A673 (cell line): ENCODE measurements at regions not wholly inside any gene's neighbourhood (a gene's known extent, or its start where the extent isn't known, plus 50 kb on each side); places are given as distances from the start of the nearest gene placed in this dataset.

Source experiments
- BruUV-seq: library from RNA; stranded (reverse); fragments of 400-500 nt; replicated peaks from 2 replicates; lab custom pipeline; 2021; lab: Mats Ljungman, UMichigan
- CTCF ChIA-PET: fragments of 300-600 bp; sonication (Branson Sonifier 250); formaldehyde crosslinking; loops from one replicate; lab custom pipeline; 2022; ENCODE audit warnings: antibody characterized with exemption; lab: Charles Lee
- POLR2A ChIA-PET: fragments of 300-600 bp; sonication (Branson Sonifier 250); formaldehyde crosslinking; loops from one replicate; lab custom pipeline; 2022; ENCODE audit warnings: antibody characterized with exemption; ENCODE audit not compliant: low non-redundant PET; lab: Charles Lee
- DNase-seq: peaks from one replicate; pipeline ENCODE4 v3.0.0-alpha.2; 2015; ENCODE audit warnings: low spot score
- H3K27ac ChIP-seq: fragments of 200-600 bp; sonication (generic); 2 replicates; pipeline ENCODE4 v1.5.1; 2016; ENCODE audit warnings: mixed run types, low read depth, mild to moderate bottlenecking, mixed read lengths, antibody characterized with exemption, low read length; ENCODE audit not compliant: poor library complexity, severe bottlenecking
- H3K27me3 ChIP-seq: fragments of 200-600 bp; sonication (generic); replicated peaks from 2 replicates; pipeline ENCODE4 v1.6.1; 2017; ENCODE audit warnings: mixed run types, low read depth, mild to moderate bottlenecking, mixed read lengths, antibody characterized with exemption, low read length; ENCODE audit not compliant: insufficient read depth, poor library complexity
- H3K36me3 ChIP-seq: fragments of 200-600 bp; sonication (generic); 2 replicates; pipeline ENCODE4 v1.6.1; 2016; ENCODE audit warnings: mixed run types, mild to moderate bottlenecking, mixed read lengths, antibody characterized with exemption, low read length; ENCODE audit not compliant: insufficient read depth, poor library complexity, severe bottlenecking
- H3K4me1 ChIP-seq: fragments of 200-600 bp; sonication (generic); 2 replicates; pipeline ENCODE4 v1.6.1; 2017; ENCODE audit warnings: mixed run types, mild to moderate bottlenecking, mixed read lengths, antibody characterized with exemption, low read length; ENCODE audit not compliant: insufficient read depth, poor library complexity, severe bottlenecking
- H3K4me3 ChIP-seq: fragments of 200-600 bp; sonication (generic); 2 replicates; pipeline ENCODE4 v1.5.1; 2016; ENCODE audit warnings: low read depth, mixed run types, mild to moderate bottlenecking, mixed read lengths, low read length; ENCODE audit not compliant: poor library complexity, severe bottlenecking
- H3K9me3 ChIP-seq: fragments of 200-600 bp; sonication (generic); 2 replicates; pipeline ENCODE4 v1.6.1; 2016; ENCODE audit warnings: mixed run types, low read depth, mild to moderate bottlenecking, mixed read lengths, antibody characterized with exemption, low read length; ENCODE audit not compliant: poor library complexity, severe bottlenecking
- CTCF ChIP-seq: fragments of 300-800, 200-600 bp; sonication (generic); conservative IDR thresholded peaks from 2 replicates; pipeline ENCODE4 v1.5.1; 2017; ENCODE audit warnings: low read depth, mild to moderate bottlenecking, antibody characterized with exemption, low read length, moderate library complexity, mixed read lengths
- EZH2 ChIP-seq: fragments of 200-600 bp; sonication (generic); IDR thresholded peaks from 2 replicates; pipeline ENCODE4 v1.6.1; 2017; ENCODE audit warnings: borderline replicate concordance, low read depth, mild to moderate bottlenecking, mixed read lengths, antibody characterized with exemption, low read length; ENCODE audit not compliant: poor library complexity, severe bottlenecking
- intact Hi-C: fragments of 100-400 bp; cut with micrococcal nuclease; formaldehyde crosslinking; loops from one replicate; pipeline ENCODE4 v1.10.0; 2022; ENCODE audit not compliant: unreplicated experiment

GRCh38 chr21:18161841-18162240 is 82.8 kb upstream of the CHODL start:
- intact Hi-C loops, result no loop called here
- DNase-seq, result no peak
- BruUV-seq, result no TSS peak
- no peak overlapping the region for H3K27ac ChIP-seq
- H3K4me3 ChIP-seq, result no peak overlapping the region
- H3K27me3 ChIP-seq, result no peaks in the 10 kb centered on the region
- ChIA-PET CTCF (no interaction called here), POLR2A (no interaction called here)
- H3K9me3 ChIP-seq, result peaks cover 5% of the 10 kb centered on the region
- TF ChIP-seq EZH2 (no peak), CTCF (no peak)
- no peaks in the 10 kb centered on the region for H3K4me1 ChIP-seq
- H3K36me3 ChIP-seq, result no peaks in the 10 kb centered on the region

GRCh38 chr21:18157406-18157805 is 87.2 kb upstream of the CHODL start:
- ChIA-PET CTCF (no interaction called here), POLR2A (no interaction called here)
- intact Hi-C loops, result no loop called here
- Histone ChIP-seq H3K4me1 (no peaks in the 10 kb centered on the region), H3K4me3 (no peak overlapping the region), H3K27ac (no peak overlapping the region), H3K27me3 (no peaks in the 10 kb centered on the region), H3K9me3 (peaks cover 5% of the 10 kb centered on the region), H3K36me3 (no peaks in the 10 kb centered on the region)
- TF ChIP-seq CTCF (no peak), EZH2 (no peak)
- DNase-seq, result no peak
- no TSS peak for BruUV-seq

GRCh38 chr21:18155508-18156193 is 89.0 kb upstream of the CHODL start:
- Histone ChIP-seq H3K4me1 (no peaks in the 10 kb centered on the region), H3K4me3 (no peak overlapping the region), H3K9me3 (no peaks in the 10 kb centered on the region), H3K27ac (no peak overlapping the region), H3K36me3 (no peaks in the 10 kb centered on the region), H3K27me3 (no peaks in the 10 kb centered on the region)
- DNase-seq, result peak; percentile 12
- TF ChIP-seq EZH2 (no peak), CTCF (no peak)
- no TSS peak for BruUV-seq
- ChIA-PET CTCF (no interaction called here), POLR2A (interaction anchor here (0.7 kb wide), 1 partner anchor 46 kb away, joined by 3 read pairs; no protein-coding TSS in a partner anchor)
- intact Hi-C loops, result no loop called here
